HG03095 (cell line): ENCODE measurements at regions not wholly inside any gene's neighbourhood (a gene's known extent, or its start where the extent isn't known, plus 50 kb on each side); places are given as distances from the start of the nearest gene placed in this dataset.
"Not testable (repeated sequence)": the region's sequence is repeated elsewhere in the genome, so short reads cannot be mapped to it uniquely, and the experiment has no call there.

Source experiments
- ATAC-seq: cut with Tn5 transposase; IDR thresholded peaks from one replicate; pipeline ENCODE4 v1.9.1; 2021; ENCODE audit warnings: moderate library complexity; ENCODE audit not compliant: unreplicated experiment

DNA sequence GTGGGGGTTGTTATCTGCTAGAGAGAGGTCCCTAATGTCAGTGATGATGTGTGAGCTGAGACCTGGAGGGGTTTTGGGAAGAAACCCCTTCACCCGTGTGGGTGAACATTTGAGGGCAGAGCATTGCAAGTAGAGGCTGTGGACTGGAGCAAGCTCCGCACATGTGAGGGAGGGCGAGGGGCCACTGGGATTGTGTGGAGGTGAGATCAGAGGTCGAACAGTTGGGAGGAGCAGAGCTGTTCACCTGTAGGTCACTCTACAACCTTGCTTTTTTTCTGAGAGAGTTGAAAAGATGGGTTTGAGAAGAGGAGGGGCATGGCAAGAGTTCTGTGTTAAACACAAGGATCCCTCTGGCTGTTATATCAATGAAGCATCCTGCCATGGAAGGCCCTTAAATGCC lies 480.4 kb upstream of the ZNF608 start:
- ATAC-seq, result no peak

DNA sequence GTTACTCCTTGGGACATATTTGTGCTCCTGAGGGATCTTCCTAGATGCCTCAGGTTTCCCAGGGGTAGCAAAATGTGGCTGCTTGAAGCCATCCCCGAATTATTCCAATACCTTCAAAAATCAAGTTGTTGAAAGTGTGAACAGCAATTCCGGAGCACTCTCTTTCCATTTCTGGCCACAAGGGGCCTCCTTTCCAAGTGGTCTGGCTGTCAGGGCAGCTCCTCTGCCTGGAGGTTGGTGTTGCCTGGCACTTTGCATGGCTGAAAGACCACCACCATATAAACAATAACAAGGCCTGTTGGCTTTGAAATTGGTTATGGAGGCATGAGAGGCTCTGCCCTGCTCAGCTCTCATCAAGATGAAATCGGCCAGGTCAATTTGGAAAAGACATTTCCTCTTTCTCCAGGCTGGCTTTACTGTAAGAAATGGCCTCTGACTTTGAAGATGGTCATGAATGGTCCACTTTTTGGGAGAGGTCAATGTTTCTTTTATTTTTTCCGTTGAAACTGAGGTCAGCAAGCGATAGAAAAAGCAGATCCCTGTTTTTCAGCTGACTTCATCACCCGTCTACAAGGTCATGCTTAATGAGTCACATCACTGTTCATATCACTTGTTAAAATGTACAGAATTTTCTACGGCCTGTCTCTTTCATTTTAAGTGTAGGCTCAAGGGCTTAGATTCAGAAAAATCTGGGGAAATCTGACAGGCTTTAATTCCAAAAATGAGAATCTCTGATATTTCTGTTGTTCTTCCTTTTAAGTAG lies 481.1 kb upstream of the ZNF608 start:
- no peak for ATAC-seq

DNA sequence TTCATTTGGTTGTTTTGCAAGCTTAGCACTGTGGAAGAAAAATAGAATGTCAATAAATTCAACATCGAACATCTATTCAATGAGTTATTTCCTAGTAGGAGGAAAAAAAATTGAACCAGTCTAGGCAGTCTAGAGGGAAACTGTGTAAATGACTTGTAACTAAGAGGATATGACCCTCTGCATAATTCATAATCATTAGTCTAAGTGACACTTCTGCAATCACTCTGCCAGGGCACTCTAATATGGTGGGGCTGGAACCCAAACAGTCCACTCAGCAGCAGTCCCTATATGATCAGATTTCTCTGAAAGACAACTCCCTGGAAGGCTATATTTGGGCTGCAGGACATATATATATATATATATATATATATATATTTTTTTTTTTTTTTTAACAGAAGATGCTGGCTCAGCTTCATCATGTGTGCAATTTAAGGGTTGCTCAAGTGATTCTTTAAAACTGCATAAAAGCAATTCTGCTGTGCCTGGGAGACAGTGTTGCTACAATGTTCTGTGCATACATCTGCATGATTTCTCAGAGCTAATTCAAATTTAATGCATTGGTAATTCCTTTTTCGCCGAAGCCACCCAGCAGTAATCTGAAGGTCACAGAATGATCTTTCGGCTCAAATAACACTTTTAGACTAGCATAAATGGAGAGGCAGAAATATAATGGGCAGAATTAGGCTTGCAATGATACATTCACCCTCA lies 482.1 kb upstream of the ZNF608 start:
- no peak for ATAC-seq

DNA sequence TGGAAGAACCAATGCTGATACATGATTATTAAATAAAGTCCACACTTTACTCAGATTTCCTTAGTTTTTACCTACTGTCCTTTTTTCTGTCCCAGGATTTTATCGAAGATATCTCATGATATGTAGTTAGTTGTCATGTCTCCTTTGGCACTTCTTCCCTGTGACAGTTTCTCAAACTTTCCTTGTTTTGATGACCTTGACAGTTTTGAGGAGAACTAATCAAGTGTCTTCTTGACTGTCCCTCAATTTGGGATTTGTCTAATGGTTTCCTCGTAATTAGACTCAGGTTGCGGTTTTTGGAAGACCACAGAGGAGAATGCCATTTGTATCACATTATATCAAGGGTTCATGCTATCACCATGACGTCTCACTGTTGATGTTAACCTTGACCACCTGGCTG lies 483.1 kb upstream of the ZNF608 start:
- no peak for ATAC-seq

DNA sequence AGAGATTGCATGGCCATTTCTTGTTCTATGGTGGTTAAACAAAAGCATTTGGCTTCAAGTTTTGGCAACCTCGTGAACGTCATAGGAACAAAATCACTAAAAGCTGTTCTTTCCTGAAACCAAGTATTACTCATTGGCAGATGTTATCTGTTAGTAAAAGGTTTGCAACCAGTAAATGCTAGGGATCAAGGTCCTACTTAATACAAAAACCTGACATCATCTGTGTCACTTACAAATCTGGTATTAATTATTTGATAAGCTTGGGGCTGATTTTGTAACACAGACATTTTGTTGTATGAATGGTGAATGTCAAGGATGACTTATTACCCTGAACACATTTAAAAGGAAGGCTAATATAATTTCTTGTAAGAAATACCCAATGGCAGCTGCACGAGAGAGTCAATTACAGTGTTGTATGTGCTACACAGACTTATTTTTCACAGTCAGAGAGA lies 486.4 kb upstream of the ZNF608 start:
- ATAC-seq, result no peak

DNA sequence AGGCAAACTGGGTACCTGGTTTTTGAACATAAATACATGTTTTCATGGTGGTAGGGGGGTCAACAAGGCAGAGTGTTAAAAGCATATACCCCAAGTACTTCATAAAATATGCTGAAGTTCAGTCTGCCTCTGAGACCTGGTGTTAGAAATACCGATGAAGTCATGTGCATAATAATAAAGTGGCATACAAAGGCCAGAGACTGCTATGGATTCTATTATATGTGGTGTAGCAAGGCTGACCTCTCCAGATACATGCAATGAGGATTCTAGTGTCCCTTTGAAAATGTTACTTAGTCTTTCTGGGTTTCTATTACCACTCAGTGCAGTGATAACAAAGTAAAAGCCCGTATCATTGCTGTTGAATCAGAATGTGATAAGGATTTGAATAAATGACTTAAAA lies 487.5 kb upstream of the ZNF608 start:
- ATAC-seq, result no peak

DNA sequence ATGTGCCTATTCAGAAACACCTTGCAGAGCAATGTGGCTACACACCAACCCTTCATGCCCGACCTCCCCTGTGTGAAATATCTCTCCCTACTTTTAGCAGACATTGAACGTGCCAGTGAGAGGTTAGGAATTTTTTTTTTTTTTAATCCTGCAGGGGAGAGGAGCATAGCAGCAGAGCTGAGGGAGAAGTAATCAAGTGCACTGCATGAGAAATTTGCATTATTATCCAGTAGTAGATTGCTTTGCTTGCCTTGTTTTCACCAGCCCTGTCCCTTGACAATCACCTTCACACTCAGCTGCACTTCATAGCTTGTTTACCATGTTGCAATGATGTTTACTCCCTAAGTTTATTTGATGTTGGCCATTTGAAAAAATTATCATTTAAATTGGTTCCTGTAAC lies 489.6 kb upstream of the ZNF608 start:
- ATAC-seq, result no peak

DNA sequence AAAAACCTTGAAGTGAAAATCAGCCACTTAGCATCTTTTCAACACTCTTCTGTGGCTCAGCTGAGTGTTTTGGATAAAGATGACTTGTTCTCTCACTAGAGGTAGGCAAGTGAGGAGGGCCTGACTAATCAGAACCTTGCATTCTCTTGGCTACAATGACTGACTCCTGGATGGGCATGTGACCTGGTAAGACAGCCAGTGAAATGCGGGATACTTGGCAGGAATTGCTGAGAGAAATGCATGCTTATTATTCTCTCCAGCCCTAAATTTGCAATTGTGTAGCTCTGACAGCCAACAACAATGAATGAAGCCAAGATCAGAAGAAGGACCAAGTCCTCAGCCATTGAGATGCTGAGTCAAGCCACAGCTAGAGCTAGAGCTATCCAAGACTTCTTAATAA lies 490.5 kb upstream of the ZNF608 start:
- no peak for ATAC-seq

DNA sequence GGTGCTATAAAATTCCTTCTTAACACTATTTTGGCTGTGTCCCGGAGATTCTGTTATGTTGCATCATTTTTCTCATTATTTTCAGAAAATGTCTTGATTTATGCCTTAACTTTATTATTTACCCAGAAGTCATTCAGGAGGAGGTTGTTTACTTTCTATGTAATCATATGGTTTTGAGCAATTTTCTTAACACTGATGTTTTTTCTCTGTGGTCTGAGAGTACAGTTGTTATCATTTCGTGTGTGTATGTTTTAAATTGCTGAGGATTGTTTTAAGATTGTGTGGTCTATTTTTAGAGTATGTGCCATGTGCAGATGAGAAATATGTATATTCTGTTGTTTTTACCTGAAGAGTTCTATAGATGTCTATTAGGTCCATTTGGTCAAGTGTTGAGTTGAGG lies 498.1 kb upstream of the ZNF608 start:
- no peak for ATAC-seq

DNA sequence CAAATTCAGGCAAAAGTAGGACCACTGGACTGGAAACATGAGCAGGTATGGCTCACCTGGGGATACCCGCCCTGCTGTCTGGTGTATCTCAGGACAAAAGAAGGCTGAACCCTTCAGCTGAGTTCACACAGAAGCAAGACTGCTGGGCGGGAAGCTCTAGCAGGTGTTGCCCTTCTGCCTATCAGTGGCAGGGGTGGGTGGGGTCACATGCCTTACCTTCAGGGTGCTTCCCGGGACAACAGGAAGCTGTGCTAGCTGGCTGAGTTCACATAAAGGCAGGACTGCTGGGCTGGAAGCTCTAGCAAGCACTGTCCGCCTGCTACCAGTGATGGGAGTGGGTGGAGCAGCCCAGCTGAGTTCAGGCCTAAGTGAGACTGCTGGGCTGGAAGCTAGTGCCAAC lies 498.8 kb upstream of the ZNF608 start:
- no peak for ATAC-seq

DNA sequence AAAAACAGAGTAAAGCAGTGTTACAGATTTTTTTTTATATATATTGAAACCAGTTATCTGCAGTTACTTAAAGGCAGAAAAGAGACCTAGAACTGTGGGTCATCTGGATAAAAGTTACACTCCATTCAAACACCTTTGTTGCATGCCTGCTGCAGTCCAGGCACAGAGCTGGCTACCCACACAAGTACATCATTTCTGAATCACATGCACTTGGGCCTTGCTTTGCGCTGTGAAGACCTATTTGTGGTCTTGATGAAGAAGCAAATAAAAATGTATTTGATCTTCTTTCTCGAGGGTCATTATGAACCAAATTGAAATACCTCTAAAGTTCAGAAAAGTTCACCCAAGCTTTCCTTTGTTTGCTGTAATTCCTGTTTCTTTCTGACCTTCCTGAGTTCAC lies 503.0 kb upstream of the ZNF608 start:
- no peak for ATAC-seq

DNA sequence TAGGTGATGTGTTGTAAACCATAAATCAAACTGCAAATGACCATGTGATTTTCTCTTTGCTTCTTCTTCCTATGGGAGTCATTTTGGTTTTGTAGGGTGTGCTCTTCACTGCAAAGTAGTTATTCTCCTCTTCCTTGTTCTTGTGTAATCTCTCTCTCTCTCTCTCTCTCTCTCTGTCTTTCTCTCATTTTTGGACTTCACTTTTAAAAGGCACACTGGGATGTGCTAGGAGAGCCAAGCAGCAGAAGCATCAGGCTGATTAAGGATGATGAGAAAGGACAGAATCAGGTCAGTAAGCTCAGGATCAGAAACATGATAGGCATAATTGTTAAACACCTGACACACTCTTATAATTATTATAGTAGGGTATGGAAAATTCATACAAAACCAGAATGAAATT lies 505.3 kb upstream of the ZNF608 start:
- ATAC-seq, result no peak

DNA sequence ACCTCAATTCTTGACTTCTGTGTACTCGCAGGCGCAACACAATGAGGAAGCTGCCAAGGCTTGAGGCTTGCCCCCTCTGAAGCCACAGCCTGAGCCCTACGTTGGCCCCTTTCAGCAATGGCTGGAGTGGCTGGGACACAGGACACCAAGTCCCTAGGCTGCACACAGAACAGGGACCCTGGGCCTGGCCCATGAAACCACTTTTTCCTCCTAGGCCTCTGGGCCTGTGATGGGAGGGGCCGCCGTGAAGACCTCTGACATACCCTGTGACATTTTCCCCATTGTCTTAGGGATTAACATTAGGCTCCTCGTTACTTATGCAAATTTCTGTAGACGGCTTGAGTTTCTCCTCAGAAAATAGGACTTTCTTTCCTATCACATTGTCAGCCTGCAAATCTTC lies 507.2 kb upstream of the ZNF608 start:
- ATAC-seq, result not testable (repeated sequence)

DNA sequence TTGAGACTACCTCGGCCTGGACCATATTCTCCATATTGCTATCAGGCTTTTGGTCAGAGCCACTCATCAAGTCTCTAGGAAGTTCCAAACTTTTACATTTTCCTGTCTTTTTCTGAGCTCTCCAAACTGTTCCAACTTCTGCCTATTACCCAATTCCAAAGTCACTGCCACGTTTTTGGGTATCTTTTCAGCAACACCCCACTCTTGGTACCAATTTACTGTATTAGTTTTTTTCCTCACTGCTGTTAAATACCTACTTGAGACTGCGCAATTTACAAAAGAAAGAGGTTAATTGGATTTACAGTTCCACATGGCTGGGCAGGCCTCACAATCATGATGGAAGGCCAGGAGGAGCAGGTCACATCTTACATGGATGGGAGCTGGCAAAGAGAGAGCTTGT lies 507.8 kb upstream of the ZNF608 start:
- ATAC-seq, result no peak

DNA sequence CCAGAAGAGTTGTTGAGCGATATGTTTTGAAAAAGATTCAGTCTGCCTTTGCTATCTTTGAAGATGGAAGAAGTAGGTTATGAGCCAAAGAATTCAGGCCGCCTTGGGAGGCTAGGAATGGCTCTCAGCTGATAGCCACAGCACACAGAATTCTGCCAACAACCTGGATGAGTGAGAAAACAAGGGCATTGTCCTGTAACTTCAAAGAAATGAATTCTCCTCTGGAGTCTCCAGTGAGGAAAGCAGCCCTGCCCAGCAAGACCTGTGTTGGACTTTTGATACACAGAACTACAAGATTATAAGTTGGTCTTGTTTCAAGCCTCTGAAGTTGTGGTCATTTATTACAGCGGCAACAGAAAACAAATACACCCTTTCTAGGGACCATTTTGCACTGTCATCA lies 509.9 kb upstream of the ZNF608 start:
- ATAC-seq, result no peak

DNA sequence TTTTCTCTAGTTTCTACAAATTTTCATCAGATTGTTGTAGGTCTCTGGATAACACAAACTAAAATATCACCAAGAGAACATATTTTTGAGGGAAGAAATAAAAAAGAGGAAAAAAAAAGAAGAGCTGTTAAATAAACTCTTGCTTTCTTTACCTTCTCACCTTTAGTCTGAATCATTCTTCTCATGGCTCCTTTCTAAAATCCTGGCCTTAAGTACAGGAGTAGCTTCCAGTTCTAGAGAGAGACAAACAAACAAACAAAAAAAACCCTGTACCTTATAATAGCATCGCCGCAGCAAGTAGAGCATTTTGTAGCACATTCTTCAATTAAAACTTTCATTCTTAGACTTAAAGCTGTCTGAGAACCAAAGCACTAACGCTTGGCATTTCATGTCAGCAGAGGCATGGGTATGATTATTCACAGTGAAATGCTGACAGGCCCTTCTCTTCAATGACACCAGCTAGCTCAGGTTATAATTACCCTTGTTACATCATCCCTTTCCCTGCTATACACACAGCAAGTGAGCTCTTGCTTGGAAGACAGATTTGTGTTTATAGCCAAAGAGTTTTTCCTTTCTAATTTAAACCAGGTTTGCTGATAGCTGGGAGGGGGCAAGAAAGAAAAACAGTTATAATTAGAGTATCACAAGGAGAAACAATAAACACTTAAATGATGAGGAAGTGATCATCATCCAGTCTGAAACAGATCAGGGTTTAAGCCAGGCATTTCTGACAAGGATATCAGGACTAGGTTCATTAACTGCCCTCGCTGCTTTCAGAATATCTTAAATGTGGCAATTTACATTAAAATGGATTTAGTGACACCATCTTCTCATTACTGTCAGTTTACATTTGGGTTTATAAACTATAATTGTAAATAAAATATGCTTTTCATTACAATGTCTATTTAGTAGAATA lies 510.9 kb upstream of the ZNF608 start:
- ATAC-seq, result no peak

DNA sequence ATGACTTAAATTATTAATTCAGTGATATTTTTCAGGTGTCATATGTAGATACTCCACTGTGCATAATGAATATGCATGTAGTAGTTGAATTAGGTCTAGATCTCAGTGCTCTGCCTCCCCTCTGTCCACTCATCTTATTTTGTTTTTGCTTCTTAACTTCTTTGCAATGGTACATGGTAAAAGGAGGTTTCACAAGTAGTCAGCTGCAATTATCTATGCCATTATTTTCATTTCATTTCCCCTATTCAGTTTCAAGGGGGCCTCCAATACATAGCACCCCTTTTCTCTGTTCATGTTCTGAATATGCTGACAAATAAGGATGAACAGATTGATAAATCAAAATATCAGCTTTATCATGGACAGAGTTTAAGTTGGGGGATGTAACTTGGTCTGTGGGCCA lies 511.6 kb upstream of the ZNF608 start:
- ATAC-seq, result no peak

DNA sequence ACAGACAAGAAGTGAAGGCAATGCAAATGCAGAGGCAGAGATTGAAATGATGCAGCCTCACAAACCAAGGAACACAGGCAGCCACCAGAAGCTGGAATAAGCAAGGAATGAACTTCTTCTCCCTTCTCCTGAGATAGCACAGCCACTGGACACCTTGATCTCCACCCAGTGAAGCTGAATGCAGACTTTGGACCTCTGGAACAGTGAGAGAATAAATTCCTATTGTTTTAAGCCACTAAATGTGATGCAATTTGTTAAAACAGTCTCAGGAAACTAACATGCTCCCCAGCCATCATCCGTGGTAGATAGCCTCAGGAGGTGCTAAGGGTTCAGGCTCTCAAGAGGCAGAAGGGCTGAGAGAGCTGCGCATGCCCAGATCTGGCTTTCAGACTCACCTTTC lies 512.2 kb upstream of the ZNF608 start:
- ATAC-seq, result no peak

DNA sequence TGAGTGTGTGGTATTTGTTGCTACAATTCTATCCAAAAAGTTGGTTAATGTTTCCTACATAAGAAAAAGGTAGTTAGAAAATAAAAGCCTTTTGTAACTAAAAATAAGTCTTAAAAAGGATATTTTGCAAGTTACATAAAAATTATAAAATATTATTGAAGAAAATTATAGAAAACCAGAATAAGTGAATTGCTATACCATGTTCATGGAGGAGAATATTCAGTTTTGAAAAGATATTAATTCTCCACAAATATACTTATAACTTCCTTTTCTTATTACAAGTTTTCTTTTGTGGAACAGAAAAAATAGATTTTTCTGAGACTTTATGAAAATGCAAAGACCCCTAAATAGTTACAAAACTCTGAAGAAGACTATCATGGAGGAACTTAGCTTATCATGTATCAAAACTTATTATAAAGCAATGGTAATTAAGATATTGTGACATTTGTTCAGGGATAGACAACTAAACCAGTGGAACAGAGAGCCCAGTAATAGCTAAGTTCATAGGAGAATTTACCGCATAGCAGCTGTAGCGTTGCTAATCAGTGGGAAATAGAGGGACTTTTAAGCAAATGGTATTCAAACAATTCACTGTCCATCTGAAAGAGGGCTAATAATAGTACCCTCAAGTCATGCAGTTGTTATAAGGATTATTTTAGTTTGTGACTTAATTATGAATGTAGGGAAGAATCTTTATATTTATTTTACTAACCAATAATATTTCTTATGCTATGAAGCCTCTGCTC lies 515.2 kb upstream of the ZNF608 start:
- no peak for ATAC-seq

DNA sequence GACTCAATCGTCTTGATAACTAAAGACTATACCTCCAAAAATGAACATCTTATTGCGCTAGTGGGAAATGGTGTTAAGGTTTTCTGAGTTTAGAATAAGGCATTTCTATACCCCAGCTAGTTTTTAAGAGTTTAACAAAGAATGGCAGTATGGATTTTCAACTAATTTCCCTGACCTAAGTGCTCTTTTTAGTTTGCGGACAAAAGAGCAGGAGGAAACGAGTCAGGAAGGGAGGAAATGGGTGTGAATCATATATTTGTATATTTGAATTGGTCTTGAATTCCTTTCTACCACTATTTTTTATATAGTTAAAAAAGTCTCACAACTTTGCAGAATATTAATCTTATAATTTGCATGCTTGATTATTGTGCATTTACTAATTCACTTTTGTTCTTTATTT lies 516.3 kb upstream of the ZNF608 start:
- ATAC-seq, result no peak

DNA sequence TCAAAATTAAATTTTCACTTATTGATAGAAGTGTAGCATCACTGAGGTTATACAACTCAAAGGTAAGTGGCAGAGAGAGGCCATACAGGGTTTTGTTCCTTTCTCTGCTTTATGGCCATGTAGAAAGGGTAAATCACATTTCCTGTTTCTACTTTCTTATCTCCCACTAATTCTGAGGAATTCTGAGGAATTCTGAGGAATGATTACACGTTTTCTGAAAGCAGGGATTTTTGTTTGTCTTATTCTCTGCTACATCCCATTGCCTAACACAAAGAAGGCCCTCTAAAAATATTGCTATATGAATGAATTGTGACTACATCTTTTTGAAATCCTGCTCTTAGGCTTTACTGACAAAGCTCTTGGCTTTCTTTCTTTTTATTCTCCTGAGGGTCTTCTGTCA lies 516.9 kb upstream of the ZNF608 start:
- ATAC-seq, result no peak
